Memory B cell (primary cell): ENCODE measurements at regions not wholly inside any gene's neighbourhood (a gene's known extent, or its start where the extent isn't known, plus 50 kb on each side); places are given as distances from the start of the nearest gene placed in this dataset.
"Not testable (repeated sequence)": the region's sequence is repeated elsewhere in the genome, so short reads cannot be mapped to it uniquely, and the experiment has no call there.

Experiments used
- ATAC-seq: fragments of 150-1000 bp; cut with Tn5 transposase; 2 replicates; pipeline ENCODE4 v1.10.0; 2021; ENCODE audit warnings: low read depth, mild to moderate bottlenecking, moderate library complexity
- DNase-seq, 2 donors: peaks; one replicate each; pipeline ENCODE4 v3.0.0; 2022; ENCODE audit warnings: low spot score in 2 of 2
- H3K27ac Mint-ChIP-seq: one replicate; pipeline ENCODE4 v1.8.0; 2022; ENCODE audit warnings: mild to moderate bottlenecking, moderate library complexity, mixed read lengths
- H3K27me3 Mint-ChIP-seq: one replicate; pipeline ENCODE4 v1.8.0; 2022; ENCODE audit warnings: mixed read lengths
- H3K36me3 Mint-ChIP-seq: one replicate; pipeline ENCODE4 v1.8.0; 2022; ENCODE audit warnings: mild to moderate bottlenecking, mixed read lengths
- H3K4me1 Mint-ChIP-seq: one replicate; pipeline ENCODE4 v1.8.0; 2022; ENCODE audit warnings: mixed read lengths
- H3K4me3 Mint-ChIP-seq: one replicate; pipeline ENCODE4 v1.8.0; 2022; ENCODE audit warnings: mild to moderate bottlenecking, moderate library complexity, mixed read lengths
- H3K9me3 Mint-ChIP-seq: one replicate; pipeline ENCODE4 v1.8.0; 2022; ENCODE audit warnings: mixed read lengths

DNA sequence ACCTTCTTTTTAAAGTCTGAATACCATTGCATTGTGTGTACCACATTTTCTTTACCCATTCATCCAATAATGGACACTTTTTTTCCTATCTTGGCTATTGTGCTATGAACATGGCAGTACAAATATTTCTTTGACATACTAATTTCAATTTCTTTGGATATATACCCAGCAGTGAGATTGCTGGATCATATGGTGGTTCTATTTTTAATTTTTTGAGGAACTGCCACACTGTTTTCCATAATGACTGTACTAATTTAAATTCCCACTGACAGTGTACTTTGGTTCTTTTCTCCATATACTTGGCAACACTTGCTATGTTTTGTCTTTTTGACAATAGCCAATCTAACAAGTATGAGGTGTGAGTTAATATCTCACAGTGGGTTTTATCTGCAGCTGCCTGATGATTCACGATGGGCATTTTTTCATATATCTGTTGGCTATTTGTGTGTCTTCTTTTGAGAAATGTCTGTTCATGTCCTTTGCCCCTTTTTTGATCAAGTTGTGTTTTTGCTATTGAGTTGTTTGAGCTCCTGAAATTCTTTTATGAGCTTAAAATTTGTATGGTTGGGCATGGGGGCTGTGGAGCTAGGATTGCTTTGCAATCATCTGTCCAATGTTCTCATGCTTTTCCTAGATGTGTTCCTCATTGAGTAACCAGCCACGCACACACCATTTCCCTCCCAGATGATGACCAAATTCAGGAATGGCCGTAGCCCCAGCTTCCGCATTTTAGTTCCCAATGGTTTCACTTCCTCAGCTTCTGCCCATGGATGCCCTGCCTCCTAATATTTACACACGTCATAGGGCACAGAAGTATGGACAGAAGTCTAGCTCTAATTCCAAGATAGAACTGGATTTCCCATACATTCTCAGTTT is 380.0 kb upstream of the SGCG start:
- no peak for ATAC-seq
- no peaks in the 10 kb centered on the region for H3K4me1 Mint-ChIP-seq

DNA sequence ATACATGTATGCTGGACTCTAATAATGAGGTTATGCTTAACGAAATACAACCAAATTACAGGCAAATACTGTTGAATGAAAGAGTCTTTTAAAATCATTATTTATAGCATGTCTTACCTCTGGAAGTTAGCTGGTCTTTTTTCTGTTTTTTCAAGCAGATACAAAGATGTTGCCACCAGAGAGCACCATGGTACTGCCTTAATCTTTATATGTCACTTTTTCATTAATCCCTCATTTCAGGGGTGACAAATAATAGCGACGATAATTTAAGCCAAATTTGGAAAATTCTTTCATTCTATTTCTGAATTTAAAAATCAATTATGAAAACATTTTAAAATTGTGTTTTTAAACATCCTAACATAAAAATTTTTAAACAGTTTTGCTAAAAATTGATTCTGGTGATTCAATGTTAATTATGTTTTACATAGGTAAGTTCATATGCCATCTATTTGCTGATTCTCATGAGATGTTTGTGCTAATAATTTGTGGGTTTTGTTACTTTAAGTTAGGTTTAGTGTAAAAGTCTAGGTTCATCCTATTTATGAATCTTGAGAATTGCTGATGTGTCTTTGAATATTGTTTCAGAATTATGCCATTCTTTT is 379.3 kb upstream of the SGCG start:
- H3K4me1 Mint-ChIP-seq: no peaks in the 10 kb centered on the region
- no peaks in the 10 kb centered on the region for H3K9me3 Mint-ChIP-seq
- H3K4me3 Mint-ChIP-seq: no peak overlapping the region

More for the DNA sequence above, 380.0 kb upstream of the SGCG start:
- Mint-ChIP-seq H3K27me3 (no peaks in the 10 kb centered on the region), H3K9me3 (no peaks in the 10 kb centered on the region), H3K36me3 (no peaks in the 10 kb centered on the region), H3K4me3 (no peak overlapping the region), H3K27ac (no peak overlapping the region)
- DNase-seq: no peak

DNA sequence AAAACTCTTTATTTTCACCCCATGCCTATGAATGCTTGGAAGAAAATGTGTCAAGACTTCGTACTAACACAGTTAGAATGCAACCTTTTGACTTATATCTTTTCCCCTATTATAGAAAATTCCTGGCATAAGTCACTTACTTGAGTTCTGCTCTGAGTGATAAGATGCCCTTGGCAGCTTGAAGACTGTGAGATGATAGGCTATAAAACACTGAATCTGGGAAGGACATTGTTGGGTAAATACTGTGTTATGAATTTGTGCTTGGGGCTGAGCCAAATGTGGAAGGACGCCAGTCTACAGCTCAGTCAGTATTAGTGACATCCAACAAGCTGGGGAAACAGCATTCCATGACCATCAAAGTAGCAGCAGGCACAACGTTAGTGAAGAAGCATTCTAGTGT is 368.0 kb upstream of the SGCG start:
- Mint-ChIP-seq H3K27me3 (no peaks in the 10 kb centered on the region), H3K36me3 (no peaks in the 10 kb centered on the region), H3K4me3 (no peak overlapping the region), H3K9me3 (no peaks in the 10 kb centered on the region), H3K4me1 (no peaks in the 10 kb centered on the region), H3K27ac (no peak overlapping the region)
- no peak for ATAC-seq
- DNase-seq: no peak

More for the DNA sequence above, 379.3 kb upstream of the SGCG start:
- no peaks in the 10 kb centered on the region for H3K36me3 Mint-ChIP-seq
- DNase-seq: no peak
- no peak overlapping the region for H3K27ac Mint-ChIP-seq
- H3K27me3 Mint-ChIP-seq: no peaks in the 10 kb centered on the region
- no peak for ATAC-seq

DNA sequence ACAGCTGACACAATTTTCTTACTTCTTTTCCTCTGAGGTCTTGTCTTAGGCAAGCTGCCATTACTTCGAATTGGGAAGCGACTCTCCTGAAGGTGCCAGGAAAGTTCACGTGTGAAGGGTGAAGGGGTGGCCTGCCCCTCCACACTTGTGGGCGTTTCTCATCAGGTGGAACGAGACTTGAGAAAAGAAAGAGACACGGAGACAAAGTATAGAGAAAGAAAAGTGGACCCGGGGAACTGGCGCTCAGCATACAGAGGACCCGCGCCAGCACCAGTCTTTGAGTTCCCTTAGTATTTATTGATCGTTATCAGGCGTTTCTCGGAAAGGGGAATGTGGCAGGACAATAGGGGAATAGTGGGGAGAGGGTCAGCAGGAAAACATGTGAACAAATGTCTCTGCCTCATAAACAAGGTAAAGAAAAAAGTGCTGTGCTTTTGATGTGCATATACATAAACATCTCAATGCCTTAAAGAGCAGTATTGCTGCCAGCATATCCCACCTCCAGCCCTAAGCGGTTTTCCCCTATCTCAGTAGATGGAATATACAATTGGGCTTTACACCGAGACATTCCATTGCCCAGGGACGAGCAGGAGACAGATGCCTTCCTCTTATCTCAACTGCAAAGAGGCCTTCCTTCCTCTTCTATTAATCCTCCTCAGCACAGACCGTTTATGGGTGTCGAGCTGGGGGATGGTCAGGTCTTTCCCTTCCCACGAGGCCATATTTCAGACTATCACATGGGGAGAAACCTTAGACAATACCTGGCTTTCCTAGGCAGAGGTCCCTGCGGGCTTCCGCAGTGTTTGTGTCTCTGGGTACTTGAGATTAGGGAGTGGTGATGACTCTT is 367.0 kb upstream of the SGCG start:
- not testable (repeated sequence) for H3K4me1 Mint-ChIP-seq, H3K27ac Mint-ChIP-seq, ATAC-seq, DNase-seq, H3K9me3 Mint-ChIP-seq, H3K36me3 Mint-ChIP-seq, H3K4me3 Mint-ChIP-seq, H3K27me3 Mint-ChIP-seq

DNA sequence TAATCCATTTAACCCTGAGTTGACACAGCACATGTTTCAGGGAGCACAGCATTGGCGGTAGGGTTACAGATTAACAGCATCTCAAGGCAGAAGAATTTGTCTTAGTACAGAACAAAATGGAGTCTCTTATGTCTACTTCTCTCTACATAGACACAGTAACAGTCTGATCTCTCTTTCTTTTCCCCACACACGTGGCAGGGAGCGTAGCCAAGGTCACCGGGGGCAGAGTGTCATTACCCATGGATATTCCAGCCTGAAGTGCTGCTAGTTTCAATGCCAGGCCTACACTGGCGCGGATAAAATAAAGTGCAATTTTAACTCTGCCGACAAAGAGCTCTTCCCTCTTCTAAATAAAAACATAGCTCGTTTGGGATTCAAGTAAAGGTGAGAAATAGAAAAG is 366.3 kb upstream of the SGCG start:
- not testable (repeated sequence) for H3K4me3 Mint-ChIP-seq, DNase-seq, H3K9me3 Mint-ChIP-seq, H3K4me1 Mint-ChIP-seq, H3K27ac Mint-ChIP-seq, H3K27me3 Mint-ChIP-seq, ATAC-seq, H3K36me3 Mint-ChIP-seq

DNA sequence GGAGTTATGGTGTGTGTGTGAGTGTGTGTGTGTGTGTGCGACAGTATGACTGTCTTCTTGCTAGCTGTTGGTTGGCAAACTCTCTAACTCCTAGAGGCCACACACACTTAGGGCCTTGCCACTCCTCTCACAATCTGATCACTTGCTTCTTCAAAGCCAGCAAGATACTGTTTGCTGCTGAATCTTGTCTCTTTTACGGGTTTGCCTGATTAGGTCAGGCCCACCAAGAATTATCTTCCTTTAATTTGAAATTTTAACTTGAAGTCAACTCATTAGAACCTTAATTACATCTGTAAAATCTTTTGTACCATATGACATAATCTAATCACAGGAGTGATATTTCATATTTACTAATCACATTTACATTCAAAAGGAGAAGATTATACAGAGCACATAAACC is 359.2 kb upstream of the SGCG start:
- DNase-seq (no peak), ATAC-seq (no peak)
- Mint-ChIP-seq H3K9me3 (peaks cover 2% of the 10 kb centered on the region), H3K36me3 (no peaks in the 10 kb centered on the region), H3K4me3 (no peak overlapping the region), H3K4me1 (no peaks in the 10 kb centered on the region), H3K27me3 (peaks cover 2% of the 10 kb centered on the region), H3K27ac (no peak overlapping the region)

DNA sequence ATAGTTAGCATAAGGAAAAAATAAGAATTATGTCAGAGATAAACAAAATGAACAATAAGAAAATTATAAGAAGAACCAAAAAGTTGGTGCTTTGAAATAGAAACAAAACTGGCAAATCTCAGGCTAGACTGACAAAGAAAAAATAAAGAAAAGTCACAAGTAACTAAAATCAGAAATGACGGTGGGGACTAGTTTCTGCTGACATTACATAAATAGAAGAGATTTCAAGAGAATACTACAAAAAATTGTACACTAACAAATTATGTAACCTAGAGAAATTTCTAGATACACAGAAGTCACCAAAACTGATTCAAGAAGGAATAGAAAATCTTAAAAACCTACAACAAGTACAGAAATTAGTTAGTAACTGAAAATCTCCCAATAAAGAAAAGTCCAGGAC is 355.6 kb upstream of the SGCG start:
- Mint-ChIP-seq H3K27me3 (peaks cover under 1% of the 10 kb centered on the region), H3K27ac (no peak overlapping the region), H3K36me3 (no peaks in the 10 kb centered on the region), H3K9me3 (peaks cover under 1% of the 10 kb centered on the region), H3K4me1 (no peaks in the 10 kb centered on the region), H3K4me3 (no peak overlapping the region)
- DNase-seq (no peak), ATAC-seq (no peak)

DNA sequence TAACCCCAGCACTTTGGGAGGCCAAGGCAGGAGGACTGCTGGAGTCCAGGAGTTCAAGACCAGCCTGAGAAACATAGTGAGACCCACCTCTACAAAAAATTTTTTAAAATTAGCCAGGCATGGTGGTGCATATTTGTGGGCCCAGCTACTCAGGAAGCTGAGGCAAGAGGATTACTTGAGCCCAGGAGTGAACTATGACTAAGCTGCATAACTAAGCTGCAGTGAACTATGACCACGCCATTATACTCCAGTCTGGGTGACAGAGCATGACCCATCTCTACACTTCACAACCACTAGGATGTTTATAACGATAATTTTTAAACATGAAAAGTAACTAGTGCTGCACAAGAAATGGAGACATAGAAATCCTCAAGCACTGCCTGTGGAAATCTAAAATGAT is 352.7 kb upstream of the SGCG start:
- H3K27ac Mint-ChIP-seq: no peak overlapping the region
- H3K27me3 Mint-ChIP-seq: no peaks in the 10 kb centered on the region
- ATAC-seq (no peak), DNase-seq (no peak)
- H3K4me1 Mint-ChIP-seq: no peaks in the 10 kb centered on the region
- H3K36me3 Mint-ChIP-seq: no peaks in the 10 kb centered on the region
- H3K9me3 Mint-ChIP-seq: no peaks in the 10 kb centered on the region
- H3K4me3 Mint-ChIP-seq: no peak overlapping the region

DNA sequence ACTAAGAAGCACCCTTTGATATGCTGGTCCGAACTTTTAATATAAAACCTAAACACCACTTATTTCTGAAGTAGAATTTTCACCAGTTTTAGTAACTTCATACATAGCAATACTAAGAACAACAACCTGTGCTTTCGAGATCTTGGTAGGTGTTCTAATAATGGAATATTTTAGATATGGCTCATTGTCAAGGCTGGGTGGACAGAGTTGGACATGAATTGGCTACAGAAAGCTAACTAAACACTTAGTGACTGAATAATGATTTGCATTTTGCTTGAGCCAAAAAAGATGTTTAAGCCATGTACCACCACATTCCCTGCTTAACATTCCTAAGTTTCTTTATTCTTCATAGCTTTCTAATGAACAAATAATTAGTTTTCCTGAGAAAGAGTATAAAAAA is 344.3 kb upstream of the SGCG start:
- H3K9me3 Mint-ChIP-seq: no peaks in the 10 kb centered on the region
- DNase-seq (no peak), ATAC-seq (no peak)
- H3K4me3 Mint-ChIP-seq: no peak overlapping the region
- H3K4me1 Mint-ChIP-seq: no peaks in the 10 kb centered on the region
- no peaks in the 10 kb centered on the region for H3K27me3 Mint-ChIP-seq
- no peaks in the 10 kb centered on the region for H3K36me3 Mint-ChIP-seq
- no peak overlapping the region for H3K27ac Mint-ChIP-seq

DNA sequence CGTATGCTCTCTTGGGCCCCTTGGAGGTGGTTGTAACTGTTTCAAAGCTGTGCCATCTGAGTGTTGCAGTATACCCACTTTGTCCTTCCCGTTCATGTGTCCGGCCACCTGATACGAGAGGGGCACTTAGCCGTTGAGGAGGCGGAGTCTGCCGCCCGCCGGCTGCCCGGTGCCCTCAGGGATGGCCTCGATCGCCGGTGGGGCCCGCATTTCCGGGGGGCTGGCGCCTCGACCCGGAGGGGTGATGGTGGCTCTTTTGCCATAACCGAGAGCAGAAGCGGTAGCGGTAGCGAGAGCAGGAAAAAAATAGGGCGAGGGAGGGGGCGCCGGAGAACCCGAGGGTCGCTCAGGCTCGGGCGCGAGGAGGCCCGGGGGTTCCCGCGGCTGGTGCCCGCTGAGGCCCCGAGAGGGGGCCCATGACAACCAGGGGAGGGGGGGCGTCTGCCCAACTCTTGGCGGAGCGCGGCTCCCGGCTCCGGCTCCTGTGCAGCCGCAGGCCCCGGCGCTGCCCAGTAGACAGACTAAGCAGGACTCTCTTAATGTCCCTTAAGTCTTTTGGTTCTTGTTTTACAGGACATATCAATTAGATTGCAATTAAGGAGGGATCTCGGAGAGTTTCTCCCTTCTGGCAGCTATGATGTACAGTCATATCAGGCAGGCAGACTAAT is 342.7 kb upstream of the SGCG start:
- no peaks in the 10 kb centered on the region for H3K9me3 Mint-ChIP-seq
- H3K4me1 Mint-ChIP-seq: no peaks in the 10 kb centered on the region
- ATAC-seq (no peak), DNase-seq (no peak)
- no peak overlapping the region for H3K4me3 Mint-ChIP-seq
- H3K27ac Mint-ChIP-seq: no peak overlapping the region
- no peaks in the 10 kb centered on the region for H3K27me3 Mint-ChIP-seq
- no peaks in the 10 kb centered on the region for H3K36me3 Mint-ChIP-seq

DNA sequence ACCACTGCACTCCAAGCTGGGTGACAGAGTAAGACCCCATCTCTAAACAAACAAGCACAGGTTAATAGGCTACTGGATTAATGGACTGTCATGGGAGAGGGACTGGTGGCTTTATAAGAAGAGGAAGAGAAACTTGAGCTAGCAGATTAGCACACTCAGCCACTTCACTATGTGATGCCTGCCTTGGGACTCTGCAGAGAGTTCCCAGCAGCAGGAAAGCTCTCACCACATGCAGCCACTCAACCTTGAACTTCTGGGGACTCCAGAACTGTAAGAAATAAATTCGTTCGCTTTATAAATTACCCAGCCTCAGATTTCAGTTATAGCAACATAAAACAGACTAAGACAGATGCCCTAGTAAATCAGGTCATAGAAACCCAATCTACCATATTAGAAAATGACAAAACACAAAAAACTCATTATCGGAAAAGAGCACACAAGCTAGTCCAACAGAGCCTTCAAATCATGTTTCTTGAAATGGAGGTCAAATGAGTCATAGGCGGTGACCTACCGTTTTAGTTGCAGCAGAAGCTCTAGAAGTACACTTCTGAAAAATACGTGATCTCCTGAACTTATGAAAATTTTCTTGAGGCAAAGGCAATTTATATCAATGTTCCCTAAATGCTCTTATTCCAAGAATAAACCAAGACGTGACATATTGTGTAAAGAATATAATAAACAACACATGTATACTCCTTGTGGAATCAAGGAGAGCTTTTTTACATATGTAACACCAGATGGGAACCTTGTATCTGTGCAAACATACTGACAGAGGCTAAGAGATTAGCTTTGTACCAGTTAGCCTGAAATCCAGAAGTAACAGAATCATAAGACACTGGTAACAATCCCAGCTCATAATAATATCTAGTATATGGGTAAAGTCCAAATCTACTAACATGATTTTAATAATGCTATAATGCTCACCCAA is 340.9 kb upstream of the SGCG start:
- Mint-ChIP-seq H3K4me3 (no peak overlapping the region), H3K9me3 (peaks cover 2% of the 10 kb centered on the region), H3K4me1 (no peaks in the 10 kb centered on the region), H3K36me3 (no peaks in the 10 kb centered on the region), H3K27me3 (no peaks in the 10 kb centered on the region), H3K27ac (no peak overlapping the region)
- DNase-seq (no peak), ATAC-seq (no peak)

DNA sequence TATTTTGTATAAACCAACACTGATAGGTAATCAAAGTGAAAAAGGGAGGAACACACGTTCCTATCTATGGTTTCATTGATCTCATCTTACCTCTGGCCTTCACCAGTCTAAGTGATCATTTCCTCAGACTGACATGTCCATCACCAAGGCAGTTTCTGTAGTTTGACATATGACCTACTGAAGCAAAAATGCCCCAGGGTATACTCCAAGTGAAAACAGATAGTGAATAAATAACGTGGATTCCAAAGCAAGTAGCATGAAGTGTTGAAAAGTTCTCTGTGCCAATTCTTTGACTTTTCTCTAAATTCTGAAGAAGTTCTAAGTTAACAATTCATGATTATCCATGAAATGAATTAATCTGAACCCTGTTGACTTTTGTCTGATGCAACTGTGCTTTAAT is 334.2 kb upstream of the SGCG start:
- DNase-seq (no peak), ATAC-seq (no peak)
- Mint-ChIP-seq H3K27ac (no peak overlapping the region), H3K27me3 (no peaks in the 10 kb centered on the region), H3K4me1 (no peaks in the 10 kb centered on the region), H3K36me3 (no peaks in the 10 kb centered on the region), H3K9me3 (peaks cover 5% of the 10 kb centered on the region), H3K4me3 (no peak overlapping the region)

DNA sequence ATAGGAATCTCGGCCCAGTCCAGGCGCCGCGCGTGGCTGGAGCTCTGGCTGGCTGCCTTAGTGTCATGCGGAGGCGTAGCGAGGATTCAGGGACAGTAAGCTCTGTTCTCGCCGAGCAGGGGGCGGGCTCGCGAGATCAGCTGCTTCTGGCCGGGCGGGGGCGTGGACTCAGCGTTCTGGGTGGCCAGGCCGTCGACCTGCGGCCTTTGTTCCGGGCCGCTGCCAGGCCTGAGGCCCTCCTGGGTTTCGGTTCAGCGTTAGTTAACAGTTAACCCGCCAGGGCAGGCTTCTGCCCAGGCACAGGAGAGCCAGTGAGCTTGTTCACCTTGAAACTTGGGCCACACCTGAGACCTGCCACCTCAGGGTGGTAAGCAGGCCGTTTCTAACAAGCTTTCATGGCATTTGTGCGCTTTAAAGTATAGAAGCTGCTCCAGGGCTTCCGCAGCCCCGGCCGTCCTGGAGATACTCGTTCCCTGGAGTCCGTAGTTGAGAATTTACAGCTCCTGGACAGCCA is 332.2 kb upstream of the SGCG start:
- H3K4me1 Mint-ChIP-seq: no peaks in the 10 kb centered on the region
- ATAC-seq (no peak), DNase-seq (no peak)
- no peaks in the 10 kb centered on the region for H3K36me3 Mint-ChIP-seq
- H3K9me3 Mint-ChIP-seq: peaks cover 4% of the 10 kb centered on the region
- no peaks in the 10 kb centered on the region for H3K27me3 Mint-ChIP-seq
- no peak overlapping the region for H3K27ac Mint-ChIP-seq
- H3K4me3 Mint-ChIP-seq: no peak overlapping the region
